ENCODE measurements at regions not wholly inside any gene's neighbourhood (a gene's known extent, or its start where the extent isn't known, plus 50 kb on each side); places are given as distances from the start of the nearest gene placed in this dataset.

DNA sequence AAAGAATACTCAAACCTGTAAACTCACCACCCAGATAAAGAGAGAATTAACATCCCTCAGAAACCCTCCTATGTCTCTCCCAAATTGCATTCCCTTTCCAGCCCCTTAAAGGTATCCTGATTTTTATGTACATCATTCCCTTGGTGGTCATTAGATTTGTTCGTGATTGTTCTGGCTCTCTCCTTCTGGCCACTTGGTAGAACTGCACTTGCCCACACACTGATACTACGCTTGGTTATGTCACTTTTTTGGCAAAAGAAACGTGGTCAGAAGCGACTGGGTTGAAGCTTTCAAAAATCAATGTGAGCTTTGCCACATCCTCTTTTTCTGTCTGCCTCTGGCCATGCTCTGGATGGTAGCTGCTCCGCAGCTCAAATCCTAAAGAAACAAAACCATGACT lies 76.3 kb downstream of the KRTAP19-8 start:
- TF ChIP-seq CTCF (conservative IDR thresholded peaks at IDR 0.05; ENCODE audit: low read length) (no peak), EZH2phosphoT487 (IDR thresholded peaks at IDR 0.05; ENCODE audit: borderline replicate concordance) (no peak)
